HCT116 (cell line): ENCODE measurements at regions not wholly inside any gene's neighbourhood (a gene's known extent, or its start where the extent isn't known, plus 50 kb on each side); places are given as distances from the start of the nearest gene placed in this dataset.

ENCODE experiments used
- ATAC-seq: fragments of 200-7000 bp; cut with Tn5 transposase; 2 replicates; pipeline ENCODE4 v1.9.1; 2020; ENCODE audit warnings: mild to moderate bottlenecking, moderate library complexity
- BruUV-seq: library from RNA; stranded (reverse); fragments of 400-500 nt; replicated peaks from 2 replicates; lab custom pipeline; 2021; lab: Mats Ljungman, UMichigan
- CTCF ChIA-PET: fragments of 300-600 bp; sonication (Branson Sonifier 250); formaldehyde crosslinking; loops from one replicate; lab custom pipeline; 2021; ENCODE audit warnings: antibody characterized with exemption; lab: Charles Lee
- POLR2A ChIA-PET: fragments of 300-600, 350-600 bp; sonication (Branson Sonifier 250); formaldehyde crosslinking; loops from one replicate; lab custom pipeline; 2021; ENCODE audit warnings: antibody characterized with exemption; lab: Charles Lee
- RAD21 ChIA-PET, 2 experiments: fragments of 300-600 bp; sonication (Branson Sonifier 250); formaldehyde crosslinking; loops; one replicate each; lab custom pipeline; 2023; ENCODE audit warnings: low total read pairs in 2 of 2; ENCODE audit not compliant: uncharacterized antibody in 2 of 2, unreplicated experiment in 2 of 2, low non-redundant PET in 1 of 2; lab: Charles Lee
- DNase-seq: peaks from one replicate; pipeline ENCODE4 v3.0.0-alpha.2; 2010; ENCODE audit warnings: low read depth, low spot score
- H2AFZ ChIP-seq: fragments of 200-600 bp; shearing (Covaris generic), sonication (generic); 2 replicates; pipeline ENCODE4 v1.6.1; 2017; ENCODE audit warnings: low read depth, mixed run types, mixed read lengths, antibody characterized with exemption, low read length; ENCODE audit not compliant: poor library complexity, severe bottlenecking
- H3K27ac ChIP-seq: 2 replicates; pipeline ENCODE4 v1.5.1; 2012; ENCODE audit warnings: low read depth, low read length
- H3K27me3 ChIP-seq: fragments of 200-600 bp; sonication (generic); 2 replicates; pipeline ENCODE4 v1.6.1; 2016; ENCODE audit warnings: mixed run types, low read length, mixed read lengths; ENCODE audit not compliant: insufficient read depth
- H3K36me3 ChIP-seq, 2 experiments: fragments of 200-500 bp in 1 of 2; fragments of 200-600 bp in 1 of 2; sonication (Bioruptor generic) in 1 of 2; sonication (generic) in 1 of 2; 2 replicates each; pipeline versions ENCODE4 v1.5.1 to v1.6.1; 2014 to 2016; ENCODE audit warnings: low read length in 2 of 2, inconsistent platforms in 1 of 2, mixed read lengths in 1 of 2, mixed run types in 1 of 2; ENCODE audit not compliant: insufficient read depth in 2 of 2, control insufficient read depth in 1 of 2
- H3K4me1 ChIP-seq, 2 experiments: fragments of 200-600 bp in 1 of 2; sonication (generic) in 1 of 2; 2 replicates each; pipeline versions ENCODE4 v1.5.1 to v1.6.1; 2012 to 2017; ENCODE audit warnings: low read length in 2 of 2, inconsistent platforms in 1 of 2, mild to moderate bottlenecking in 1 of 2, mixed read lengths in 1 of 2, mixed run types in 1 of 2, moderate library complexity in 1 of 2; ENCODE audit not compliant: insufficient read depth in 2 of 2, control insufficient read depth in 1 of 2
- H3K4me2 ChIP-seq: fragments of 200-600 bp; sonication (generic); 2 replicates; pipeline ENCODE4 v1.6.1; 2017; ENCODE audit warnings: mixed run types, low read length, mixed read lengths
- H3K4me3 ChIP-seq, 2 experiments: fragments of 200-600 bp in 1 of 2; sonication (generic) in 1 of 2; replicated peaks in 1 of 2; 2 replicates each; pipeline ENCODE4 v1.5.1; 2011 to 2016; ENCODE audit warnings: low read length in 2 of 2, control low read depth in 1 of 2, low read depth in 1 of 2, mild to moderate bottlenecking in 1 of 2, mixed read lengths in 1 of 2, mixed run types in 1 of 2
- H3K79me2 ChIP-seq: fragments of 200-600 bp; sonication (generic); 2 replicates; pipeline ENCODE4 v1.6.1; 2017; ENCODE audit warnings: mild to moderate bottlenecking, mixed run types, low read length, moderate library complexity, mixed read lengths; ENCODE audit not compliant: insufficient read depth
- H3K9ac ChIP-seq: fragments of 200-600 bp; sonication (generic); 2 replicates; pipeline ENCODE4 v1.6.1; 2016; ENCODE audit warnings: low read length, mixed read lengths
- H3K9me2 ChIP-seq: fragments of 200-600 bp; sonication (generic), shearing (Covaris generic); 2 replicates; pipeline ENCODE4 v1.6.1; 2017; ENCODE audit warnings: mixed run types, mild to moderate bottlenecking, moderate library complexity; ENCODE audit not compliant: insufficient read depth
- H3K9me3 ChIP-seq, 2 experiments: fragments of 200-500 bp in 1 of 2; fragments of 200-600 bp in 1 of 2; sonication (Bioruptor generic) in 1 of 2; sonication (generic) in 1 of 2; 2 replicates each; pipeline ENCODE4 v1.6.1; 2014 to 2017; ENCODE audit warnings: low read length in 2 of 2, mixed read lengths in 2 of 2, inconsistent platforms in 1 of 2, low read depth in 1 of 2, mild to moderate bottlenecking in 1 of 2, mixed run types in 1 of 2, moderate library complexity in 1 of 2; ENCODE audit not compliant: control insufficient read depth in 1 of 2, insufficient read depth in 1 of 2
- H4K20me1 ChIP-seq: fragments of 200-600 bp; sonication (generic), shearing (Covaris generic); 2 replicates; pipeline ENCODE4 v1.6.1; 2017; ENCODE audit warnings: mixed run types, mild to moderate bottlenecking, moderate library complexity; ENCODE audit not compliant: insufficient read depth
- EGR1 ChIP-seq: IDR thresholded peaks from 2 replicates; pipeline ENCODE4 v1.6.1; 2012; ENCODE audit warnings: low read depth
- EZH2 ChIP-seq: fragments of 200-600 bp; sonication (generic); IDR thresholded peaks from 2 replicates; pipeline ENCODE4 v1.6.1; 2017; ENCODE audit warnings: antibody characterized with exemption, mixed run types
- EZH2phosphoT487 ChIP-seq: fragments of 200-600 bp; IDR thresholded peaks from 2 replicates; pipeline ENCODE4 v1.6.1; 2018; ENCODE audit warnings: antibody characterized with exemption, borderline replicate concordance
- SIN3A ChIP-seq: IDR thresholded peaks from 2 replicates; pipeline ENCODE4 v1.6.1; 2012; ENCODE audit warnings: low read depth
- SP1 ChIP-seq: IDR thresholded peaks from 2 replicates; pipeline ENCODE4 v1.6.1; 2012; ENCODE audit warnings: low read depth
- TCF7L2 ChIP-seq: IDR thresholded peaks from 2 replicates; pipeline ENCODE4 v1.7.0; 2011; ENCODE audit warnings: borderline replicate concordance, inconsistent platforms; ENCODE audit not compliant: insufficient read depth, insufficient read length; ENCODE audit errors: extremely low read depth
- intact Hi-C: fragments of 100-400 bp; cut with micrococcal nuclease; formaldehyde crosslinking; loops from 2 replicates; pipeline ENCODE4 v1.10.0; 2022
- TF ChIP-seq, protein P1 (sequence below), 3 experiments: fragments of 200-600 bp in 1 of 3; sonication (generic) in 1 of 3; IDR thresholded peaks in 2 of 3; conservative IDR thresholded peaks in 1 of 3; 2 replicates each; pipeline ENCODE4 v1.5.1; 2012 to 2017; ENCODE audit warnings: low read depth in 2 of 3, low read length in 2 of 3, antibody characterized with exemption in 1 of 3, borderline replicate concordance in 1 of 3, control low read depth in 1 of 3, mild to moderate bottlenecking in 1 of 3, mixed read lengths in 1 of 3, mixed run types in 1 of 3, moderate library complexity in 1 of 3; ENCODE audit not compliant: insufficient read depth in 1 of 3
- TF ChIP-seq, protein P2 (sequence below): IDR thresholded peaks from 2 replicates; pipeline ENCODE4 v1.6.1; 2012; ENCODE audit warnings: low read depth
- TF ChIP-seq, protein P3 (sequence below): IDR thresholded peaks from 2 replicates; pipeline ENCODE4 v1.6.1; 2011; ENCODE audit warnings: mild to moderate bottlenecking, low read length, moderate library complexity; ENCODE audit not compliant: insufficient replicate concordance; ENCODE audit errors: extremely low read depth

DNA sequence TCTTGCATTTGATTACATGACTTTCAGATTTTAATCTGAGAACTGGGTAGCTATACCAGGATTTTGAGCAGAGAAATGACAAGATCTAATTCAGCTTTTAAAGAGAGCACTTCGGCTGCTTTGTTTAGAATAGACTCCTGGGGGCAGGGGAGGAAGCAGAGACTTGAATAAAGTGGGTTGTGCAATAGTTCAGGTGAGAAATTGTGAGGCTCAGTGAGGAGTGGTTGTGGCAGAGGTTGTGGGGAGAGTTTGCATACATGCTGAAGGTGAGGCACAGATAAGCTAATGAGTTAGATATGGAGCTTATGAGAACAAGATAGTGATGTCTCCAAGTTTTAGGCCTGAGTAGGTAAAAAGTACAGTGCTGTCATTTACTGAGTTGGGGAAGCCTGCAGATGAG lies 281.4 kb downstream of the FLRT2 start:
- Histone ChIP-seq H3K9me2 (no peaks in the 10 kb centered on the region), H3K27me3 (no peaks in the 10 kb centered on the region), H3K4me1 (no peaks in the 10 kb centered on the region), H4K20me1 (no peaks in the 10 kb centered on the region), H3K4me3 (no peak overlapping the region), H3K4me2 (no peak overlapping the region), H3K27ac (no peak overlapping the region), H3K9ac (no peak overlapping the region), H3K9me3 (peaks cover 17 to 18% of the 10 kb centered on the region in 2 experiments; a peak in 2 of 4 replicates), H2AFZ (no peak overlapping the region), H3K79me2 (no peaks in the 10 kb centered on the region), H3K36me3 (no peaks in the 10 kb centered on the region)
- no peak for TF ChIP-seq SP1
- no peak for TF ChIP-seq EGR1
- TF ChIP-seq, protein P1, sequence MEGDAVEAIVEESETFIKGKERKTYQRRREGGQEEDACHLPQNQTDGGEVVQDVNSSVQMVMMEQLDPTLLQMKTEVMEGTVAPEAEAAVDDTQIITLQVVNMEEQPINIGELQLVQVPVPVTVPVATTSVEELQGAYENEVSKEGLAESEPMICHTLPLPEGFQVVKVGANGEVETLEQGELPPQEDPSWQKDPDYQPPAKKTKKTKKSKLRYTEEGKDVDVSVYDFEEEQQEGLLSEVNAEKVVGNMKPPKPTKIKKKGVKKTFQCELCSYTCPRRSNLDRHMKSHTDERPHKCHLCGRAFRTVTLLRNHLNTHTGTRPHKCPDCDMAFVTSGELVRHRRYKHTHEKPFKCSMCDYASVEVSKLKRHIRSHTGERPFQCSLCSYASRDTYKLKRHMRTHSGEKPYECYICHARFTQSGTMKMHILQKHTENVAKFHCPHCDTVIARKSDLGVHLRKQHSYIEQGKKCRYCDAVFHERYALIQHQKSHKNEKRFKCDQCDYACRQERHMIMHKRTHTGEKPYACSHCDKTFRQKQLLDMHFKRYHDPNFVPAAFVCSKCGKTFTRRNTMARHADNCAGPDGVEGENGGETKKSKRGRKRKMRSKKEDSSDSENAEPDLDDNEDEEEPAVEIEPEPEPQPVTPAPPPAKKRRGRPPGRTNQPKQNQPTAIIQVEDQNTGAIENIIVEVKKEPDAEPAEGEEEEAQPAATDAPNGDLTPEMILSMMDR (IDR thresholded peaks at IDR 0.05 in 2 of 3, conservative IDR thresholded peaks at IDR 0.05 in 1 of 3; ENCODE audit: borderline replicate concordance in 1 of 3, insufficient read depth in 1 of 3, low read depth in 2 of 3, low read length in 2 of 3), result no peak
- TF ChIP-seq, protein P2, sequence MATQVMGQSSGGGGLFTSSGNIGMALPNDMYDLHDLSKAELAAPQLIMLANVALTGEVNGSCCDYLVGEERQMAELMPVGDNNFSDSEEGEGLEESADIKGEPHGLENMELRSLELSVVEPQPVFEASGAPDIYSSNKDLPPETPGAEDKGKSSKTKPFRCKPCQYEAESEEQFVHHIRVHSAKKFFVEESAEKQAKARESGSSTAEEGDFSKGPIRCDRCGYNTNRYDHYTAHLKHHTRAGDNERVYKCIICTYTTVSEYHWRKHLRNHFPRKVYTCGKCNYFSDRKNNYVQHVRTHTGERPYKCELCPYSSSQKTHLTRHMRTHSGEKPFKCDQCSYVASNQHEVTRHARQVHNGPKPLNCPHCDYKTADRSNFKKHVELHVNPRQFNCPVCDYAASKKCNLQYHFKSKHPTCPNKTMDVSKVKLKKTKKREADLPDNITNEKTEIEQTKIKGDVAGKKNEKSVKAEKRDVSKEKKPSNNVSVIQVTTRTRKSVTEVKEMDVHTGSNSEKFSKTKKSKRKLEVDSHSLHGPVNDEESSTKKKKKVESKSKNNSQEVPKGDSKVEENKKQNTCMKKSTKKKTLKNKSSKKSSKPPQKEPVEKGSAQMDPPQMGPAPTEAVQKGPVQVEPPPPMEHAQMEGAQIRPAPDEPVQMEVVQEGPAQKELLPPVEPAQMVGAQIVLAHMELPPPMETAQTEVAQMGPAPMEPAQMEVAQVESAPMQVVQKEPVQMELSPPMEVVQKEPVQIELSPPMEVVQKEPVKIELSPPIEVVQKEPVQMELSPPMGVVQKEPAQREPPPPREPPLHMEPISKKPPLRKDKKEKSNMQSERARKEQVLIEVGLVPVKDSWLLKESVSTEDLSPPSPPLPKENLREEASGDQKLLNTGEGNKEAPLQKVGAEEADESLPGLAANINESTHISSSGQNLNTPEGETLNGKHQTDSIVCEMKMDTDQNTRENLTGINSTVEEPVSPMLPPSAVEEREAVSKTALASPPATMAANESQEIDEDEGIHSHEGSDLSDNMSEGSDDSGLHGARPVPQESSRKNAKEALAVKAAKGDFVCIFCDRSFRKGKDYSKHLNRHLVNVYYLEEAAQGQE, result no peak
- TF ChIP-seq, protein P3, sequence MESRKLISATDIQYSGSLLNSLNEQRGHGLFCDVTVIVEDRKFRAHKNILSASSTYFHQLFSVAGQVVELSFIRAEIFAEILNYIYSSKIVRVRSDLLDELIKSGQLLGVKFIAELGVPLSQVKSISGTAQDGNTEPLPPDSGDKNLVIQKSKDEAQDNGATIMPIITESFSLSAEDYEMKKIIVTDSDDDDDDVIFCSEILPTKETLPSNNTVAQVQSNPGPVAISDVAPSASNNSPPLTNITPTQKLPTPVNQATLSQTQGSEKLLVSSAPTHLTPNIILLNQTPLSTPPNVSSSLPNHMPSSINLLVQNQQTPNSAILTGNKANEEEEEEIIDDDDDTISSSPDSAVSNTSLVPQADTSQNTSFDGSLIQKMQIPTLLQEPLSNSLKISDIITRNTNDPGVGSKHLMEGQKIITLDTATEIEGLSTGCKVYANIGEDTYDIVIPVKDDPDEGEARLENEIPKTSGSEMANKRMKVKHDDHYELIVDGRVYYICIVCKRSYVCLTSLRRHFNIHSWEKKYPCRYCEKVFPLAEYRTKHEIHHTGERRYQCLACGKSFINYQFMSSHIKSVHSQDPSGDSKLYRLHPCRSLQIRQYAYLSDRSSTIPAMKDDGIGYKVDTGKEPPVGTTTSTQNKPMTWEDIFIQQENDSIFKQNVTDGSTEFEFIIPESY, result no peak
- TF ChIP-seq SIN3A, result no peak
- TF ChIP-seq EZH2, result no peak
- TF ChIP-seq TCF7L2, result no peak
- TF ChIP-seq EZH2phosphoT487, result no peak
- ChIA-PET CTCF (no interaction called here), RAD21 (no interaction called here), POLR2A (no interaction called here)
- DNase-seq (no peak), ATAC-seq (no peak)
- BruUV-seq, result no TSS peak
- intact Hi-C loops, result no loop called here
